B cell (primary cell): ENCODE measurements at regions not wholly inside any gene's neighbourhood (a gene's known extent, or its start where the extent isn't known, plus 50 kb on each side); places are given as distances from the start of the nearest gene placed in this dataset.
"Not testable (repeated sequence)": the region's sequence is repeated elsewhere in the genome, so short reads cannot be mapped to it uniquely, and the experiment has no call there.

Experiments used
- ATAC-seq: fragments of 200-7000 bp; cut with Tn5 transposase; one replicate; pipeline ENCODE4 v1.10.0; 2021; ENCODE audit warnings: low read depth, mild to moderate bottlenecking, moderate number of reproducible peaks, moderate library complexity
- CTCF ChIA-PET: fragments of 350-600 bp; sonication (Branson Sonifier 250); formaldehyde crosslinking; loops from one replicate; lab custom pipeline; 2021; ENCODE audit warnings: antibody characterized with exemption, inconsistent platforms; lab: Charles Lee
- POLR2A ChIA-PET: fragments of 350-600 bp; sonication (Branson Sonifier 250); formaldehyde crosslinking; loops from one replicate; lab custom pipeline; 2021; ENCODE audit warnings: antibody characterized with exemption; lab: Charles Lee
- DNase-seq: peaks from one replicate; pipeline ENCODE4 v3.0.0; 2013
- H2AFZ ChIP-seq: 2 replicates; pipeline ENCODE4 v1.6.1; 2012; ENCODE audit warnings: mild to moderate bottlenecking, low read depth, low read length; ENCODE audit not compliant: insufficient read depth, poor library complexity, severe bottlenecking
- H3K27ac ChIP-seq, 2 donors: 1 replicate in 1 of 2; 2 replicates in 1 of 2; pipeline ENCODE4 v1.5.1; 2012 to 2013; ENCODE audit warnings: low read length in 2 of 2, mild to moderate bottlenecking in 2 of 2, moderate library complexity in 1 of 2
- H3K27me3 ChIP-seq, 4 experiments: fragments of 200-600 bp in 1 of 4; sonication (generic) in 1 of 4; replicated peaks in 1 of 4; 1 replicate in 2 of 4; 2 replicates in 2 of 4; pipeline versions ENCODE4 v1.6.1 to v1.7.0; 2013 to 2016; ENCODE audit warnings: low read length in 3 of 4, mild to moderate bottlenecking in 2 of 4, mixed read lengths in 1 of 4, moderate library complexity in 1 of 4; ENCODE audit not compliant: insufficient read depth in 4 of 4, control insufficient read depth in 3 of 4; ENCODE audit errors: control extremely low read depth in 1 of 4
- H3K36me3 ChIP-seq, 2 experiments: replicated peaks in 1 of 2; 1 replicate in 1 of 2; 2 replicates in 1 of 2; pipeline versions ENCODE4 v1.6.1 to v1.7.1; 2013; ENCODE audit warnings: low read length in 1 of 2; ENCODE audit not compliant: insufficient read depth in 2 of 2, control insufficient read depth in 1 of 2; ENCODE audit errors: control extremely low read depth in 1 of 2, extremely low read depth in 1 of 2
- H3K4me1 ChIP-seq, 2 donors: fragments of 200-600 bp in 1 of 2; sonication (generic) in 1 of 2; 1 replicate in 1 of 2; 2 replicates in 1 of 2; pipeline versions ENCODE4 v1.5.1 to v1.6.1; 2013 to 2017; ENCODE audit warnings: low read length in 2 of 2; ENCODE audit not compliant: control insufficient read depth in 2 of 2, insufficient read depth in 2 of 2
- H3K4me2 ChIP-seq: replicated peaks from 2 replicates; pipeline ENCODE3; 2012; ENCODE audit warnings: mild to moderate bottlenecking, low read depth, low read length; ENCODE audit not compliant: poor library complexity, severe bottlenecking
- H3K4me3 ChIP-seq, 5 experiments: fragments of 200-600 bp in 1 of 5; sonication (generic) in 1 of 5; 1 replicate in 3 of 5; 2 replicates in 2 of 5; pipeline versions ENCODE4 v1.5.1 to v1.7.0; 2011 to 2016; ENCODE audit warnings: low read length in 4 of 5, mild to moderate bottlenecking in 4 of 5, low read depth in 2 of 5, control low read depth in 1 of 5, moderate library complexity in 1 of 5; ENCODE audit not compliant: insufficient read depth in 1 of 5; ENCODE audit errors: control extremely low read depth in 1 of 5, extremely low read depth in 1 of 5
- H3K79me2 ChIP-seq: fragments of 200-600 bp; sonication (generic); one replicate; pipeline ENCODE4 v1.6.0; 2016; ENCODE audit warnings: low read length; ENCODE audit not compliant: control insufficient read depth, insufficient read depth
- H3K9ac ChIP-seq: fragments of 200-600 bp; sonication (generic); 2 replicates; pipeline ENCODE4 v1.6.1; 2017; ENCODE audit warnings: mild to moderate bottlenecking, low read length, moderate library complexity
- H3K9me3 ChIP-seq, 3 donors: one replicate each; pipeline versions ENCODE4 v1.6.1 to v1.7.1; 2013; ENCODE audit warnings: low read length in 2 of 3; ENCODE audit not compliant: control insufficient read depth in 2 of 3, insufficient read depth in 1 of 3; ENCODE audit errors: control extremely low read depth in 1 of 3
- H4K20me1 ChIP-seq: 2 replicates; pipeline ENCODE4 v1.6.0; 2012; ENCODE audit warnings: mild to moderate bottlenecking, low read length; ENCODE audit not compliant: insufficient read depth, control insufficient read depth, poor library complexity, severe bottlenecking
- H3K27ac Mint-ChIP-seq: one replicate; pipeline ENCODE4 v1.8.0; 2021; ENCODE audit warnings: mixed read lengths
- H3K27me3 Mint-ChIP-seq: one replicate; pipeline ENCODE4 v1.8.0; 2021; ENCODE audit warnings: mixed read lengths
- H3K4me1 Mint-ChIP-seq: one replicate; pipeline ENCODE4 v1.8.0; 2021; ENCODE audit warnings: mixed read lengths
- H3K4me3 Mint-ChIP-seq: one replicate; pipeline ENCODE4 v1.8.0; 2021; ENCODE audit warnings: mixed read lengths
- H3K9me3 Mint-ChIP-seq: one replicate; pipeline ENCODE4 v1.8.0; 2022; ENCODE audit warnings: mixed read lengths; ENCODE audit not compliant: insufficient read depth
- CTCF ChIP-seq: fragments of 200-600 bp; IDR thresholded peaks from one replicate; pipeline ENCODE4 v1.8.0; 2022; ENCODE audit warnings: antibody characterized with exemption, mild to moderate bottlenecking
- EZH2 ChIP-seq: IDR thresholded peaks from 2 replicates; pipeline ENCODE4 v1.6.1; 2012; ENCODE audit warnings: borderline replicate concordance, low read depth, mild to moderate bottlenecking, moderate library complexity, low read length; ENCODE audit not compliant: insufficient read depth, poor library complexity, severe bottlenecking
- WGBS: methylation state at CpG from one replicate; pipeline ENCODE4 v1.1.5; 2013; ENCODE audit warnings: missing lambda C conversion rate; ENCODE audit not compliant: insufficient coverage; 5-methylcytosine and 5-hydroxymethylcytosine counted together
- intact Hi-C: fragments of 100-400 bp; cut with micrococcal nuclease; formaldehyde crosslinking; loops from one replicate; pipeline ENCODE4 v1.10.0; 2022

GRCh38 chr6:167232356-167232755 lies 58.8 kb upstream of the UNC93A start:
- no peak overlapping the region for H3K4me3 ChIP-seq
- no peaks in the 10 kb centered on the region for H3K4me1 ChIP-seq
- ATAC-seq (no peak), DNase-seq (no peak)
- no peaks in the 10 kb centered on the region for H3K9me3 Mint-ChIP-seq
- H3K79me2 ChIP-seq: no peaks in the 10 kb centered on the region
- WGBS: no CpG with 5 or more reads among the region's 3 CpGs
- H3K27ac Mint-ChIP-seq: no peak overlapping the region
- intact Hi-C loops: no loop called here
- peaks cover 0 to 15% (median 10%) of the 10 kb centered on the region in 4 experiments for H3K27me3 ChIP-seq
- no peaks in the 10 kb centered on the region for H3K4me1 Mint-ChIP-seq
- CTCF ChIA-PET: no interaction called here
- H3K27me3 Mint-ChIP-seq: peaks cover 54% of the 10 kb centered on the region
- POLR2A ChIA-PET: no interaction called here
- H3K9ac ChIP-seq: no peak overlapping the region
- no peak for TF ChIP-seq EZH2
- TF ChIP-seq CTCF: no peak
- H4K20me1 ChIP-seq: no peaks in the 10 kb centered on the region
- H2AFZ ChIP-seq: no peak overlapping the region
- H3K4me2 ChIP-seq: no peak overlapping the region
- H3K27ac ChIP-seq: no peak overlapping the region
- no peaks in the 10 kb centered on the region for H3K9me3 ChIP-seq
- H3K36me3 ChIP-seq: no peaks in the 10 kb centered on the region
- no peak overlapping the region for H3K4me3 Mint-ChIP-seq

GRCh38 chr6:167233490-167233889 lies 57.6 kb upstream of the UNC93A start:
- ChIA-PET CTCF (no interaction called here), POLR2A (no interaction called here)
- H3K36me3 ChIP-seq: no peaks in the 10 kb centered on the region
- no peaks in the 10 kb centered on the region for H3K9me3 ChIP-seq
- peaks cover 0 to 15% (median 5%) of the 10 kb centered on the region in 4 experiments for H3K27me3 ChIP-seq
- H3K4me2 ChIP-seq: no peak overlapping the region
- no peak overlapping the region for H3K27ac ChIP-seq
- H3K9ac ChIP-seq: no peak overlapping the region
- Mint-ChIP-seq H3K9me3 (no peaks in the 10 kb centered on the region), H3K4me1 (no peaks in the 10 kb centered on the region), H3K27me3 (peaks cover 48% of the 10 kb centered on the region), H3K4me3 (no peak overlapping the region), H3K27ac (no peak overlapping the region)
- ATAC-seq (no peak), DNase-seq (no peak)
- TF ChIP-seq EZH2 (no peak), CTCF (no peak)
- no peaks in the 10 kb centered on the region for H4K20me1 ChIP-seq
- WGBS: 77% methylated on average over 4 of the region's 6 CpGs
- intact Hi-C loops: no loop called here
- H2AFZ ChIP-seq: no peak overlapping the region
- no peaks in the 10 kb centered on the region for H3K4me1 ChIP-seq
- H3K4me3 ChIP-seq: no peak overlapping the region
- no peaks in the 10 kb centered on the region for H3K79me2 ChIP-seq

- H3K9me3 ChIP-seq, ATAC-seq, CTCF ChIA-PET, H2AFZ ChIP-seq, intact Hi-C loops, H3K4me3 ChIP-seq, H3K79me2 ChIP-seq, H3K4me1 Mint-ChIP-seq, H3K9me3 Mint-ChIP-seq, H3K4me3 Mint-ChIP-seq, H3K9ac ChIP-seq, H3K4me1 ChIP-seq, H4K20me1 ChIP-seq, H3K36me3 ChIP-seq, H3K4me2 ChIP-seq, H3K27me3 ChIP-seq, POLR2A ChIA-PET, H3K27ac ChIP-seq, H3K27ac Mint-ChIP-seq, DNase-seq: not testable (repeated sequence)
- H3K27me3 Mint-ChIP-seq: peaks cover 38% of the 10 kb centered on the region
- 20% methylated on average over 1 of the region's 6 CpGs for WGBS
Measured at GRCh38 chr6:167234576-167234975, 56.5 kb upstream of the UNC93A start.
